PC-3 (cell line): ENCODE measurements at regions not wholly inside any gene's neighbourhood (a gene's known extent, or its start where the extent isn't known, plus 50 kb on each side); places are given as distances from the start of the nearest gene placed in this dataset.

Experiments used
- EZH2 ChIP-seq: fragments of 300-600 bp; sonication (generic); IDR thresholded peaks from one replicate; pipeline ENCODE4 v1.6.1; 2017; ENCODE audit warnings: antibody characterized with exemption, mild to moderate bottlenecking, low read length; ENCODE audit not compliant: unreplicated experiment
- EZH2phosphoT487 ChIP-seq: fragments of 300-600 bp; sonication (generic); IDR thresholded peaks from 2 replicates; pipeline ENCODE4 v1.6.1; 2018; ENCODE audit warnings: mild to moderate bottlenecking, antibody characterized with exemption, low read length, borderline replicate concordance
- TF ChIP-seq, protein P1 (sequence below): fragments of 300-600 bp; sonication (generic); conservative IDR thresholded peaks from 2 replicates; pipeline ENCODE4 v1.5.1; 2017; ENCODE audit warnings: antibody characterized with exemption, low read depth, mild to moderate bottlenecking, low read length

DNA sequence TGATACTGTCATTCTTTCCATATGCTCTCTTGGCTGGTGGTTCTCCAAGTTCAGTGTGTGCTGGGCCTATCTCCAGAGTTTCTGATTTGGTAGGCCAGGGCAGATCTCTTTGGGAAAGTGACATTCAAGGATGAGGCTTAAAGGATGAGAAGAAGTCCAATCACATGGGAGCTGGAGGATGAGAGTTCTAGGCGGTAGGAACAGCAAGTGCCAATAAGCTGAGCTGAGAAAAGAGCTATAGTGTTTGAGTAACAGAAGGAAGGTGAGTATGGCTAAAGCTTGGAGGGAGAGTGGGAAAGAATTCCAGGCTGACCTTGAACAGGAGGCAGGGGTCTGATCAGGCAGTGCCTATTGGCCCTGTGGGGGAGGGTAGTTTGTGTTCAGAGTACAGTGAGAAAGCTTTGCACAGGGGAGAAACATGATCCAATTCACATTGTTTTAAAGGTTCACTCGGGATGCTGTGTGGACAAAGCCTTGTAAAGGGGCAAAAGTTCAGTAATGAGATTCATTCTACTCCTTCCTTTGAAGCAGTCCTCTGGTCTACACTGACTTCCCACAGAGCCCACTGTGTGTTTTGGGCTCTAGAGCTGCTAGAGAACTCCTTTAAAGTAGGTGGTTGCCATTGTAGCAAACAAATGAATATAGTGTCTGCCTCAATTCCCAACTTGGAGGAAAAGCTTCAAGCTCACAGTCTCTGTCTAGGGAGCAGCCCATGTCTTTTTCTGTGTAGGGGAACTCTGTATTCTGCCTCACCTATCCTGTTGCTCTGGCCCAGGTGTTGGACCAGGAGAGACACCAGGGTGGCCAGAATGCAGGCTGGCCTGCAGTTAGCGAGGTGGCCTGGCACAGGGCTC lies 81.8 kb downstream of the FASTKD2 start:
- TF ChIP-seq, protein P1, sequence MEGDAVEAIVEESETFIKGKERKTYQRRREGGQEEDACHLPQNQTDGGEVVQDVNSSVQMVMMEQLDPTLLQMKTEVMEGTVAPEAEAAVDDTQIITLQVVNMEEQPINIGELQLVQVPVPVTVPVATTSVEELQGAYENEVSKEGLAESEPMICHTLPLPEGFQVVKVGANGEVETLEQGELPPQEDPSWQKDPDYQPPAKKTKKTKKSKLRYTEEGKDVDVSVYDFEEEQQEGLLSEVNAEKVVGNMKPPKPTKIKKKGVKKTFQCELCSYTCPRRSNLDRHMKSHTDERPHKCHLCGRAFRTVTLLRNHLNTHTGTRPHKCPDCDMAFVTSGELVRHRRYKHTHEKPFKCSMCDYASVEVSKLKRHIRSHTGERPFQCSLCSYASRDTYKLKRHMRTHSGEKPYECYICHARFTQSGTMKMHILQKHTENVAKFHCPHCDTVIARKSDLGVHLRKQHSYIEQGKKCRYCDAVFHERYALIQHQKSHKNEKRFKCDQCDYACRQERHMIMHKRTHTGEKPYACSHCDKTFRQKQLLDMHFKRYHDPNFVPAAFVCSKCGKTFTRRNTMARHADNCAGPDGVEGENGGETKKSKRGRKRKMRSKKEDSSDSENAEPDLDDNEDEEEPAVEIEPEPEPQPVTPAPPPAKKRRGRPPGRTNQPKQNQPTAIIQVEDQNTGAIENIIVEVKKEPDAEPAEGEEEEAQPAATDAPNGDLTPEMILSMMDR: no peak
- TF ChIP-seq EZH2phosphoT487 (no peak), EZH2 (no peak)
